ENCODE measurements at regions not wholly inside any gene's neighbourhood (a gene's known extent, or its start where the extent isn't known, plus 50 kb on each side); places are given as distances from the start of the nearest gene placed in this dataset.

GRCh38 chr18:50507120-50507590 lies 52.7 kb upstream of the MAPK4 start:
- no peak for TF ChIP-seq POLR2AphosphoS5 (IDR thresholded peaks at IDR 0.05)
- TF ChIP-seq TAF1 (IDR thresholded peaks at IDR 0.05; ENCODE audit: low read depth): no peak
- no peak for TF ChIP-seq MXI1 (conservative IDR thresholded peaks at IDR 0.05; ENCODE audit: poor library complexity, severe bottlenecking)
- TF ChIP-seq RAD21 (conservative IDR thresholded peaks at IDR 0.05): peak; percentile 75
- peak; percentile 67 for TF ChIP-seq CTCF (IDR thresholded peaks at IDR 0.05; ENCODE audit: poor library complexity, severe bottlenecking)
- peak; percentile 69 for TF ChIP-seq SMC3 (conservative IDR thresholded peaks at IDR 0.05; ENCODE audit: poor library complexity)
- H3K36me3 ChIP-seq (ENCODE audit: insufficient read depth, low read length): no peaks in the 10 kb centered on the region
- H3K9me2 ChIP-seq (ENCODE audit: insufficient read depth, low read length): no peaks in the 10 kb centered on the region
- no peak overlapping the region for H3K4me2 ChIP-seq (ENCODE audit: low read length)
- H2AFZ ChIP-seq (ENCODE audit: low read depth, low read length): no peak overlapping the region
- H3K27me3 ChIP-seq (ENCODE audit: insufficient read depth, low read depth, low read length): no peaks in the 10 kb centered on the region
- H3K9ac ChIP-seq (ENCODE audit: low read length): no peak overlapping the region
- H4K20me1 ChIP-seq (ENCODE audit: insufficient read depth): no peaks in the 10 kb centered on the region
- no peaks in the 10 kb centered on the region for H3K9me3 ChIP-seq (ENCODE audit: low read length)
- H3F3A ChIP-seq (ENCODE audit: insufficient read depth, low read length, poor library complexity, severe bottlenecking): no peaks in the 10 kb centered on the region
- no peak overlapping the region for H3K27ac ChIP-seq (ENCODE audit: low read length)
- H3K79me2 ChIP-seq (replicated peaks; ENCODE audit: insufficient read depth, low read length): no peaks in the 10 kb centered on the region
- H3K4me3 ChIP-seq (ENCODE audit: low read length): no peak overlapping the region

- no peaks in the 10 kb centered on the region for H4K20me1 ChIP-seq (ENCODE audit: insufficient read depth)
- H3K36me3 ChIP-seq (ENCODE audit: insufficient read depth, low read length): no peaks in the 10 kb centered on the region
- no peaks in the 10 kb centered on the region for H3F3A ChIP-seq (ENCODE audit: insufficient read depth, low read length, poor library complexity, severe bottlenecking)
- H3K9me3 ChIP-seq (ENCODE audit: low read length): no peaks in the 10 kb centered on the region
- no peaks in the 10 kb centered on the region for H3K9me2 ChIP-seq (ENCODE audit: insufficient read depth, low read length)
- no peak overlapping the region for H3K27ac ChIP-seq (ENCODE audit: low read length)
- H3K9ac ChIP-seq (ENCODE audit: low read length): no peak overlapping the region
- no peak overlapping the region for H3K4me2 ChIP-seq (ENCODE audit: low read length)
- H3K4me3 ChIP-seq (ENCODE audit: low read length): no peak overlapping the region
- H3K79me2 ChIP-seq (replicated peaks; ENCODE audit: insufficient read depth, low read length): no peaks in the 10 kb centered on the region
- no peak for TF ChIP-seq SMC3 (conservative IDR thresholded peaks at IDR 0.05; ENCODE audit: poor library complexity)
- TF ChIP-seq CTCF (IDR thresholded peaks at IDR 0.05; ENCODE audit: poor library complexity, severe bottlenecking): no peak
- TF ChIP-seq EP300 (conservative IDR thresholded peaks at IDR 0.05; ENCODE audit: poor library complexity, severe bottlenecking): no peak
- no peak for TF ChIP-seq RAD21 (conservative IDR thresholded peaks at IDR 0.05)
- TF ChIP-seq EZH2 (IDR thresholded peaks at IDR 0.05; ENCODE audit: borderline replicate concordance, insufficient read depth, low read length, poor library complexity, severe bottlenecking): no peak
- TF ChIP-seq TAF1 (IDR thresholded peaks at IDR 0.05; ENCODE audit: low read depth): no peak
- no peak for TF ChIP-seq MXI1 (conservative IDR thresholded peaks at IDR 0.05; ENCODE audit: poor library complexity, severe bottlenecking)
- TF ChIP-seq REST (IDR thresholded peaks at IDR 0.05; ENCODE audit: borderline replicate concordance): no peak
- TF ChIP-seq POLR2AphosphoS5 (IDR thresholded peaks at IDR 0.05): no peak
- H2AFZ ChIP-seq (ENCODE audit: low read depth, low read length): no peak overlapping the region
- no peaks in the 10 kb centered on the region for H3K27me3 ChIP-seq (ENCODE audit: insufficient read depth, low read depth, low read length)
Measured at GRCh38 chr18:50508228-50508627, 51.7 kb upstream of the MAPK4 start.
